H9 (cell line): ENCODE measurements at regions not wholly inside any gene's neighbourhood (a gene's known extent, or its start where the extent isn't known, plus 50 kb on each side); places are given as distances from the start of the nearest gene placed in this dataset.

Experiments
- DNase-seq: peaks from one replicate; pipeline ENCODE4 v3.0.0-alpha.2; 2017
- H2AFZ ChIP-seq: one replicate; pipeline ENCODE4 v1.6.1; 2013; ENCODE audit warnings: mild to moderate bottlenecking, low read length, control low read depth, moderate library complexity
- H2AK5ac ChIP-seq: 2 replicates; pipeline ENCODE4 v1.6.1; 2013; ENCODE audit warnings: low read length, control low read depth, mixed read lengths; ENCODE audit not compliant: insufficient read length
- H2BK120ac ChIP-seq: one replicate; pipeline ENCODE4 v1.6.1; 2013; ENCODE audit warnings: low read depth, mild to moderate bottlenecking, low read length, control low read depth, inconsistent platforms; ENCODE audit not compliant: poor library complexity, severe bottlenecking
- H2BK12ac ChIP-seq: 2 replicates; pipeline ENCODE4 v1.6.1; 2013; ENCODE audit warnings: low read length, control low read depth, mixed read lengths, low read depth; ENCODE audit not compliant: insufficient read length
- H2BK15ac ChIP-seq: 2 replicates; pipeline ENCODE4 v1.6.1; 2013; ENCODE audit warnings: low read depth, low read length, control low read depth
- H2BK20ac ChIP-seq: one replicate; pipeline ENCODE4 v1.6.1; 2013; ENCODE audit warnings: low read depth, mild to moderate bottlenecking, low read length, control low read depth, inconsistent platforms; ENCODE audit not compliant: poor library complexity, severe bottlenecking
- H2BK5ac ChIP-seq: 2 replicates; pipeline ENCODE4 v1.6.1; 2013; ENCODE audit warnings: low read length, control low read depth, mixed read lengths; ENCODE audit not compliant: insufficient read length
- H3K14ac ChIP-seq: 2 replicates; pipeline ENCODE4 v1.6.1; 2013; ENCODE audit warnings: low read length, control low read depth; ENCODE audit not compliant: insufficient read depth
- H3K18ac ChIP-seq: 2 replicates; pipeline ENCODE4 v1.6.1; 2013; ENCODE audit warnings: low read depth, mild to moderate bottlenecking, mixed read lengths, low read length, control low read depth; ENCODE audit not compliant: insufficient read length
- H3K23ac ChIP-seq: 2 replicates; pipeline ENCODE4 v1.6.1; 2013; ENCODE audit warnings: low read length, control low read depth, mixed read lengths, low read depth; ENCODE audit not compliant: insufficient read length
- H3K23me2 ChIP-seq: 2 replicates; pipeline ENCODE4 v1.6.1; 2013; ENCODE audit warnings: low read depth, mild to moderate bottlenecking, mixed read lengths, low read length, control low read depth; ENCODE audit not compliant: insufficient read length, poor library complexity, severe bottlenecking
- H3K27ac ChIP-seq: 2 replicates; pipeline ENCODE4 v1.5.1; 2013; ENCODE audit warnings: low read length, control low read depth, mixed read lengths, low read depth; ENCODE audit not compliant: insufficient read length
- H3K27me3 ChIP-seq: 2 replicates; pipeline ENCODE4 v1.6.1; 2013; ENCODE audit warnings: low read length, control low read depth, inconsistent platforms; ENCODE audit not compliant: insufficient read depth
- H3K4ac ChIP-seq: 2 replicates; pipeline ENCODE4 v1.6.1; 2013; ENCODE audit warnings: low read depth, mild to moderate bottlenecking, control low read depth, inconsistent platforms, low read length, moderate library complexity
- H3K4me1 ChIP-seq: 2 replicates; pipeline ENCODE4 v1.6.1; 2013; ENCODE audit warnings: low read length, control low read depth, inconsistent platforms; ENCODE audit not compliant: insufficient read depth
- H3K4me2 ChIP-seq: 2 replicates; pipeline ENCODE4 v1.6.1; 2013; ENCODE audit warnings: low read length, control low read depth, mixed read lengths; ENCODE audit not compliant: insufficient read length, insufficient read depth
- H3K56ac ChIP-seq: 2 replicates; pipeline ENCODE4 v1.6.1; 2013; ENCODE audit warnings: low read depth, mild to moderate bottlenecking, mixed read lengths, low read length, control low read depth; ENCODE audit not compliant: insufficient read length
- H3K79me1 ChIP-seq: 2 replicates; pipeline ENCODE4 v1.6.1; 2013; ENCODE audit warnings: low read depth, mild to moderate bottlenecking, moderate library complexity, low read length, control low read depth, inconsistent platforms; ENCODE audit not compliant: insufficient read depth, poor library complexity, severe bottlenecking
- H3K79me2 ChIP-seq: 2 replicates; pipeline ENCODE4 v1.6.1; 2013; ENCODE audit warnings: low read length, control low read depth, inconsistent platforms; ENCODE audit not compliant: insufficient read depth
- H3K9ac ChIP-seq: 2 replicates; pipeline ENCODE4 v1.6.1; 2013; ENCODE audit warnings: low read length, control low read depth, mixed read lengths; ENCODE audit not compliant: insufficient read length; ENCODE audit errors: extremely low read depth
- H3K9me3 ChIP-seq: one replicate; pipeline ENCODE4 v1.6.1; 2013; ENCODE audit warnings: low read depth, low read length, inconsistent platforms; ENCODE audit not compliant: control insufficient read depth
- H3T11ph ChIP-seq: one replicate; pipeline ENCODE4 v1.6.1; 2013; ENCODE audit warnings: mild to moderate bottlenecking, low read length, control low read depth, inconsistent platforms
- H4K20me1 ChIP-seq: one replicate; pipeline ENCODE4 v1.6.1; 2013; ENCODE audit not compliant: control insufficient read depth, insufficient read length, insufficient read depth
- H4K5ac ChIP-seq: 2 replicates; pipeline ENCODE4 v1.6.1; 2013; ENCODE audit warnings: low read depth, mild to moderate bottlenecking, mixed read lengths, low read length, control low read depth; ENCODE audit not compliant: insufficient read length
- H4K8ac ChIP-seq: replicated peaks from 2 replicates; pipeline ENCODE4 v1.6.1; 2013; ENCODE audit warnings: low read length, control low read depth, mixed read lengths, low read depth; ENCODE audit not compliant: insufficient read length
- H4K91ac ChIP-seq: 2 replicates; pipeline ENCODE4 v1.6.1; 2013; ENCODE audit warnings: low read depth, mild to moderate bottlenecking, moderate library complexity, mixed read lengths, low read length, control low read depth; ENCODE audit not compliant: insufficient read length
- H3K27ac Mint-ChIP-seq, 3 experiments: 2 replicates in 2 of 3; 3 replicates in 1 of 3; pipeline ENCODE4 v1.8.0; 2020 to 2021; ENCODE audit warnings: mixed read lengths in 3 of 3, mild to moderate bottlenecking in 1 of 3, moderate library complexity in 1 of 3
- H3K27me3 Mint-ChIP-seq: 2 replicates; pipeline ENCODE4 v1.8.0; 2021; ENCODE audit warnings: low read depth, mild to moderate bottlenecking, moderate library complexity, mixed read lengths
- H3K36me3 Mint-ChIP-seq, 3 experiments: 2 replicates in 2 of 3; 3 replicates in 1 of 3; pipeline ENCODE4 v1.8.0; 2020 to 2021; ENCODE audit warnings: low read depth in 3 of 3, mixed read lengths in 3 of 3; ENCODE audit not compliant: insufficient read depth in 1 of 3
- H3K4me1 Mint-ChIP-seq, 2 experiments: 2 replicates each; pipeline ENCODE4 v1.8.0; 2020; ENCODE audit warnings: mixed read lengths in 2 of 2
- H3K4me3 Mint-ChIP-seq, 2 experiments: 2 replicates in 1 of 2; 3 replicates in 1 of 2; pipeline ENCODE4 v1.8.0; 2020 to 2021; ENCODE audit warnings: mild to moderate bottlenecking in 2 of 2, mixed read lengths in 2 of 2, moderate library complexity in 1 of 2
- H3K9me3 Mint-ChIP-seq, 2 experiments: 2 replicates in 1 of 2; 3 replicates in 1 of 2; pipeline ENCODE4 v1.8.0; 2020; ENCODE audit warnings: mild to moderate bottlenecking in 2 of 2, mixed read lengths in 2 of 2, moderate library complexity in 1 of 2
- WGBS: extraction: QIAGEN DNeasy Blood & Tissue Kit; methylation state at CpG from one replicate; pipeline ENCODE4 v1.1.7; 2013; ENCODE audit warnings: missing lambda C conversion rate, low lambda C conversion rate, mixed read lengths; ENCODE audit not compliant: insufficient read length; ENCODE audit errors: extremely low coverage; 5-methylcytosine and 5-hydroxymethylcytosine counted together
- TF ChIP-seq, protein P1 (sequence below): fragments of 200-600 bp; sonication (generic); conservative IDR thresholded peaks from 3 replicates; pipeline ENCODE4 v1.8.0; 2021; ENCODE audit warnings: antibody characterized with exemption, mild to moderate bottlenecking

- Histone ChIP-seq H3K79me1 (no peaks in the 10 kb centered on the region), H2BK15ac (no peak overlapping the region), H4K8ac (no peak overlapping the region), H3K14ac (no peak overlapping the region), H2BK20ac (no peak overlapping the region), H2AK5ac (no peak overlapping the region), H3K23ac (no peak overlapping the region), H3K18ac (no peak overlapping the region), H3K9me3 (no peaks in the 10 kb centered on the region), H3K23me2 (no peaks in the 10 kb centered on the region), H2BK12ac (no peak overlapping the region), H4K5ac (no peak overlapping the region), H2BK120ac (peak overlapping the region; percentile 25), H3K56ac (no peak overlapping the region), H4K20me1 (no peaks in the 10 kb centered on the region), H3K9ac (no peak overlapping the region), H3K27me3 (no peaks in the 10 kb centered on the region; the same call in 1 of the 2 replicates), H2AFZ (no peak overlapping the region), H2BK5ac (no peak overlapping the region), H3K79me2 (no peaks in the 10 kb centered on the region), H3K4me2 (no peak overlapping the region), H3K4ac (no peak overlapping the region), H3K27ac (no peak overlapping the region), H4K91ac (no peak overlapping the region), H3K4me1 (no peaks in the 10 kb centered on the region), H3T11ph (no peak overlapping the region)
- Mint-ChIP-seq H3K27me3 (no peaks in the 10 kb centered on the region), H3K4me3 (no peak overlapping the region), H3K36me3 (peaks cover 0 to 5% (median 4%) of the 10 kb centered on the region in 3 experiments; a peak in 3 of 7 replicates), H3K4me1 (peaks cover 8 to 10% of the 10 kb centered on the region in 2 experiments), H3K27ac (no peak overlapping the region; a peak in 1 of 7 replicates), H3K9me3 (no peaks in the 10 kb centered on the region)
- no CpG with 5 or more reads among the region's 2 CpGs for WGBS
- TF ChIP-seq, protein P1, sequence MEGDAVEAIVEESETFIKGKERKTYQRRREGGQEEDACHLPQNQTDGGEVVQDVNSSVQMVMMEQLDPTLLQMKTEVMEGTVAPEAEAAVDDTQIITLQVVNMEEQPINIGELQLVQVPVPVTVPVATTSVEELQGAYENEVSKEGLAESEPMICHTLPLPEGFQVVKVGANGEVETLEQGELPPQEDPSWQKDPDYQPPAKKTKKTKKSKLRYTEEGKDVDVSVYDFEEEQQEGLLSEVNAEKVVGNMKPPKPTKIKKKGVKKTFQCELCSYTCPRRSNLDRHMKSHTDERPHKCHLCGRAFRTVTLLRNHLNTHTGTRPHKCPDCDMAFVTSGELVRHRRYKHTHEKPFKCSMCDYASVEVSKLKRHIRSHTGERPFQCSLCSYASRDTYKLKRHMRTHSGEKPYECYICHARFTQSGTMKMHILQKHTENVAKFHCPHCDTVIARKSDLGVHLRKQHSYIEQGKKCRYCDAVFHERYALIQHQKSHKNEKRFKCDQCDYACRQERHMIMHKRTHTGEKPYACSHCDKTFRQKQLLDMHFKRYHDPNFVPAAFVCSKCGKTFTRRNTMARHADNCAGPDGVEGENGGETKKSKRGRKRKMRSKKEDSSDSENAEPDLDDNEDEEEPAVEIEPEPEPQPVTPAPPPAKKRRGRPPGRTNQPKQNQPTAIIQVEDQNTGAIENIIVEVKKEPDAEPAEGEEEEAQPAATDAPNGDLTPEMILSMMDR, result no peak
- no peak for DNase-seq
Measured at GRCh38 chr1:239896569-239896968, 195.1 kb upstream of the FMN2 start.
